ENCODE measurements at regions not wholly inside any gene's neighbourhood (a gene's known extent, or its start where the extent isn't known, plus 50 kb on each side); places are given as distances from the start of the nearest gene placed in this dataset.

- dilution Hi-C loops (cut with MboI; ENCODE audit: extremely low pct_ligation_motif_present, low sequenced_read_pairs) = no loop called here
These were observed 1195.1 kb upstream of the MAP3K7 start for GRCh38 chr6:91781946-91782345.

GRCh38 chr6:91780270-91780669, 1193.4 kb upstream of the MAP3K7 start:
- dilution Hi-C loops (cut with MboI; ENCODE audit: extremely low pct_ligation_motif_present, low sequenced_read_pairs) = no loop called here
- no peak overlapping the region for H3K4me2 ChIP-seq (ENCODE audit: control insufficient read depth, extremely low read depth, insufficient read depth, low read depth, low read length)
- H3K9me3 ChIP-seq (ENCODE audit: control insufficient read depth, low read depth, low read length) = no peaks in the 10 kb centered on the region
- FAIRE-seq = no peak
- H3K4me3 ChIP-seq (ENCODE audit: control insufficient read depth in 2 of 3, extremely low read depth in 1 of 3, insufficient read depth in 2 of 3, low read depth in 1 of 3, low read length in 3 of 3) = no peak overlapping the region
- no peaks in the 10 kb centered on the region for H3K27me3 ChIP-seq (ENCODE audit: control insufficient read depth, extremely low read depth, insufficient read depth, low read length)
- no peaks in the 10 kb centered on the region for H3K4me1 ChIP-seq (ENCODE audit: control insufficient read depth, extremely low read depth, insufficient read depth, low read length)
- no peak overlapping the region for H3K9ac ChIP-seq (ENCODE audit: control insufficient read depth, extremely low read depth, insufficient read depth, low read length)
- no peak overlapping the region for H3K27ac ChIP-seq (ENCODE audit: control insufficient read depth, insufficient read depth, low read length)
- H4K20me1 ChIP-seq (ENCODE audit: control insufficient read depth, extremely low read depth, insufficient read depth, low read length) = no peaks in the 10 kb centered on the region
- no peaks in the 10 kb centered on the region for H3K36me3 ChIP-seq (ENCODE audit: control insufficient read depth in 2 of 2, extremely low read depth in 1 of 2, insufficient read depth in 2 of 2, low read length in 2 of 2)
- no peak overlapping the region for H2AFZ ChIP-seq (ENCODE audit: control insufficient read depth, low read length)
- DNase-seq (ENCODE audit: low read depth, low spot score) = no peak
- no peak for TF ChIP-seq EZH2 (IDR thresholded peaks at IDR 0.05; ENCODE audit: low read length)
- no peak for TF ChIP-seq CTCF (optimal IDR thresholded peaks at IDR 0.05 in 1 of 3, IDR thresholded peaks at IDR 0.05 in 1 of 3, conservative IDR thresholded peaks at IDR 0.05 in 1 of 3; ENCODE audit: extremely low read depth in 1 of 3, insufficient read depth in 2 of 3, low read length in 3 of 3)
- H3K79me2 ChIP-seq (ENCODE audit: control insufficient read depth, insufficient read depth, low read length) = no peaks in the 10 kb centered on the region
- no peaks in the 10 kb centered on the region for H3K9me1 ChIP-seq (ENCODE audit: control insufficient read depth, extremely low read depth, insufficient read depth, low read length)

More at GRCh38 chr6:91781946-91782345, 1195.1 kb upstream of the MAP3K7 start:
- no peak for FAIRE-seq
- DNase-seq (ENCODE audit: low read depth, low spot score) = no peak
- Histone ChIP-seq H3K4me3 (ENCODE audit: control insufficient read depth in 2 of 3, extremely low read depth in 1 of 3, insufficient read depth in 2 of 3, low read depth in 1 of 3, low read length in 3 of 3) (no peak overlapping the region), H3K9ac (ENCODE audit: control insufficient read depth, extremely low read depth, insufficient read depth, low read length) (no peak overlapping the region), H3K9me1 (ENCODE audit: control insufficient read depth, extremely low read depth, insufficient read depth, low read length) (no peaks in the 10 kb centered on the region), H3K36me3 (ENCODE audit: control insufficient read depth in 2 of 2, extremely low read depth in 1 of 2, insufficient read depth in 2 of 2, low read length in 2 of 2) (no peaks in the 10 kb centered on the region), H3K4me1 (ENCODE audit: control insufficient read depth, extremely low read depth, insufficient read depth, low read length) (no peaks in the 10 kb centered on the region), H3K79me2 (ENCODE audit: control insufficient read depth, insufficient read depth, low read length) (no peaks in the 10 kb centered on the region), H3K4me2 (ENCODE audit: control insufficient read depth, extremely low read depth, insufficient read depth, low read depth, low read length) (no peak overlapping the region), H4K20me1 (ENCODE audit: control insufficient read depth, extremely low read depth, insufficient read depth, low read length) (no peaks in the 10 kb centered on the region), H2AFZ (ENCODE audit: control insufficient read depth, low read length) (no peak overlapping the region), H3K27ac (ENCODE audit: control insufficient read depth, insufficient read depth, low read length) (no peak overlapping the region), H3K9me3 (ENCODE audit: control insufficient read depth, low read depth, low read length) (no peaks in the 10 kb centered on the region), H3K27me3 (ENCODE audit: control insufficient read depth, extremely low read depth, insufficient read depth, low read length) (no peaks in the 10 kb centered on the region)
- peak in 1 of 3 experiments; percentile 18 for TF ChIP-seq CTCF (optimal IDR thresholded peaks at IDR 0.05 in 1 of 3, IDR thresholded peaks at IDR 0.05 in 1 of 3, conservative IDR thresholded peaks at IDR 0.05 in 1 of 3; ENCODE audit: extremely low read depth in 1 of 3, insufficient read depth in 2 of 3, low read length in 3 of 3)
- TF ChIP-seq EZH2 (IDR thresholded peaks at IDR 0.05; ENCODE audit: low read length) = no peak

All from keratinocyte (primary cell).